Nephron progenitor cell (in vitro differentiated cells): ENCODE measurements at regions not wholly inside any gene's neighbourhood (a gene's known extent, or its start where the extent isn't known, plus 50 kb on each side); places are given as distances from the start of the nearest gene placed in this dataset.

Source experiments
- DNase-seq: peaks from one replicate; pipeline ENCODE4 v3.0.0; 2021
- H3K27ac Mint-ChIP-seq: 2 replicates; pipeline ENCODE4 v1.8.0; 2021; ENCODE audit warnings: mild to moderate bottlenecking, moderate library complexity, mixed read lengths
- H3K27me3 Mint-ChIP-seq: 2 replicates; pipeline ENCODE4 v1.8.0; 2021; ENCODE audit warnings: mild to moderate bottlenecking, low read depth, mixed read lengths; ENCODE audit not compliant: poor library complexity
- H3K36me3 Mint-ChIP-seq: 2 replicates; pipeline ENCODE4 v1.8.0; 2021; ENCODE audit warnings: low read depth, mixed read lengths
- H3K4me1 Mint-ChIP-seq: 2 replicates; pipeline ENCODE4 v1.8.0; 2021; ENCODE audit warnings: mixed read lengths
- H3K4me3 Mint-ChIP-seq: 2 replicates; pipeline ENCODE4 v1.8.0; 2021; ENCODE audit warnings: mild to moderate bottlenecking, moderate library complexity, mixed read lengths
- H3K9me3 Mint-ChIP-seq: 2 replicates; pipeline ENCODE4 v1.8.0; 2021; ENCODE audit warnings: mild to moderate bottlenecking, moderate library complexity, mixed read lengths
- TF ChIP-seq, protein P1 (sequence below): fragments of 200-600 bp; sonication (generic); IDR thresholded peaks from 2 replicates; pipeline ENCODE4 v1.5.0; 2021; ENCODE audit warnings: antibody characterized with exemption

DNA sequence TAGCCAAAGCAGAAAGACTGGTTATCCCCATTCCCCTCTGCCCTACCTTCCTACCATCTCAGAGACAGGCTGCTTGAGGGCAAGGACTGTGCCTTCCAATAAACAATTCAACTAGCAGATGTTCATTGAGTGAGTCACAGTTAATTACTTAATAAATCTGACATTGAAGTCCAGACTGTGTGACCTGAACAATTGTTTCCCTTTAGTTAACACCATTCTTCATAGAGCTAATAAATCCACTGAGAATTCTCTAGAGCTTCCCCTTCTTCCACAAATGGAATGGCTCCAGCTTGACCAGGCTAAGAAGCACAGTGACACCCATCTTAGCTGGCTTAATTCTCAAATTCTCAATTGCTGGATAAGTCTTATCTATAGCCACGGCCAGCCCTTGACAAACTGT is 61.9 kb upstream of the GJA5 start:
- peaks cover 3% of the 10 kb centered on the region for H3K27me3 Mint-ChIP-seq

DNA sequence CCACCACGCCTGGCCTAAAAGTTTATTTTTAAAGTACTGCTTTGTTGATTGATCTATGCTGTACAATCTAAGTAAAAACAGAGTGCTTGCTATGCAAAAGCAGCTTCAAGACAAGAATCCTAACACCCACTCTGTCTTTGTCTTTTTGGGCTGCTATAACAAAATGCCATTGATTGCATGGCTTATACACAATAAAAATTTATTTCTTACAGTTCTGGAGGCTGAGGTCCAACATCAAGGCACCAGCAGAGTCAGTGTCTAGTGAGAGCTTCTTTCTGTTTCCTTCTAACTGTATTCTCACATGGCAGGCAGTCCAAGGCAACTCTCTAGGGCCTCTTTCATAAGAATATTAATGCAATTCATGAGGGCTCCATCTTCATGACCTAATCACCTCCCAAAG is 63.6 kb upstream of the GJA5 start:
- no peak overlapping the region for H3K4me3 Mint-ChIP-seq
- H3K27ac Mint-ChIP-seq, result no peak overlapping the region
- no peak for DNase-seq
- TF ChIP-seq, protein P1, sequence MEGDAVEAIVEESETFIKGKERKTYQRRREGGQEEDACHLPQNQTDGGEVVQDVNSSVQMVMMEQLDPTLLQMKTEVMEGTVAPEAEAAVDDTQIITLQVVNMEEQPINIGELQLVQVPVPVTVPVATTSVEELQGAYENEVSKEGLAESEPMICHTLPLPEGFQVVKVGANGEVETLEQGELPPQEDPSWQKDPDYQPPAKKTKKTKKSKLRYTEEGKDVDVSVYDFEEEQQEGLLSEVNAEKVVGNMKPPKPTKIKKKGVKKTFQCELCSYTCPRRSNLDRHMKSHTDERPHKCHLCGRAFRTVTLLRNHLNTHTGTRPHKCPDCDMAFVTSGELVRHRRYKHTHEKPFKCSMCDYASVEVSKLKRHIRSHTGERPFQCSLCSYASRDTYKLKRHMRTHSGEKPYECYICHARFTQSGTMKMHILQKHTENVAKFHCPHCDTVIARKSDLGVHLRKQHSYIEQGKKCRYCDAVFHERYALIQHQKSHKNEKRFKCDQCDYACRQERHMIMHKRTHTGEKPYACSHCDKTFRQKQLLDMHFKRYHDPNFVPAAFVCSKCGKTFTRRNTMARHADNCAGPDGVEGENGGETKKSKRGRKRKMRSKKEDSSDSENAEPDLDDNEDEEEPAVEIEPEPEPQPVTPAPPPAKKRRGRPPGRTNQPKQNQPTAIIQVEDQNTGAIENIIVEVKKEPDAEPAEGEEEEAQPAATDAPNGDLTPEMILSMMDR, result no peak
- H3K27me3 Mint-ChIP-seq, result peaks cover 3% of the 10 kb centered on the region
- no peaks in the 10 kb centered on the region for H3K36me3 Mint-ChIP-seq
- peaks cover 16% of the 10 kb centered on the region for H3K9me3 Mint-ChIP-seq
- peaks cover 5% of the 10 kb centered on the region for H3K4me1 Mint-ChIP-seq

More for the DNA sequence above, 61.9 kb upstream of the GJA5 start:
- no peak overlapping the region for H3K27ac Mint-ChIP-seq
- DNase-seq, result no peak
- peaks cover 5% of the 10 kb centered on the region for H3K4me1 Mint-ChIP-seq
- TF ChIP-seq, protein P1, result no peak
- H3K9me3 Mint-ChIP-seq, result peaks cover 2% of the 10 kb centered on the region
- no peaks in the 10 kb centered on the region for H3K36me3 Mint-ChIP-seq
- no peak overlapping the region for H3K4me3 Mint-ChIP-seq

DNA sequence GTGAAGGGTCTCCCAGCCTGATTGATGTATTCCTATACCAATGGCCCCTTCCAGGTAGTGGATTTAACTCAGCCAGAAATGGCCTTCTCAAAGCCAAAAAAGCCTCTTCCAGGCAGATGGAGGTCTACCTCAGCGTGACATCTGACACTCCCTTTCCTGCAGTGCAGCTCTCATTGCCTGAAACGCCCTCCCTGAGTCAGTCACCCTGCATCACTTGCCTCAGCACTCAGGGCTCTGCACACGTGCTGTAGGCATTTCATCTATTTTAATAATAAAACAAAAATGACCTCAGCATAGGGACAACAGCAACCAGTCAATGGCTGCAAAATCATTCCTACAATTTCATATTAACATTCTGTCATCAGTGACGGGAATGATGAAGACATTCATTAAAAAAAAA is 64.4 kb upstream of the GJA5 start:
- Mint-ChIP-seq H3K4me3 (no peak overlapping the region), H3K4me1 (peaks cover 5% of the 10 kb centered on the region), H3K36me3 (no peaks in the 10 kb centered on the region), H3K9me3 (peaks cover 24% of the 10 kb centered on the region), H3K27ac (no peak overlapping the region), H3K27me3 (peaks cover 3% of the 10 kb centered on the region)
- TF ChIP-seq, protein P1, result no peak
- DNase-seq, result no peak

DNA sequence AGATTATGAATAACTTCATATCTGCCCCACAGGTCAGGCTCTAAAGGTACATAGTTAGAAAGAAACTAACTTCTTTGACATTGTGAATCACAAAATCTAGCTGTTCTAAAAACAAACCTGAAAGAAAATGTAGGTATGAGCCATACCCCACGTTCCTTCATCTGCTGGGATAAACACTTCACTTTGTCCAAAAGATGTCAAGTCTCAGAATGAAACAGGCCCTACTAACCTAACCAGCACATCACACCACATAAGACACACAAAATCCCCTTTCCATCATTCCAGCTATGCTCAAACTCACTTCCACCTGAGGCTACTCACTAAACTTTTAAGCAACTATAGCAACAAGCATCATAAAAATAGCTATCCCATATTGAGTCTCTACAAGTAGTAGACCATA is 65.2 kb upstream of the GJA5 start:
- Mint-ChIP-seq H3K36me3 (no peaks in the 10 kb centered on the region), H3K4me1 (peaks cover 5% of the 10 kb centered on the region)
- TF ChIP-seq, protein P1, result no peak

DNA sequence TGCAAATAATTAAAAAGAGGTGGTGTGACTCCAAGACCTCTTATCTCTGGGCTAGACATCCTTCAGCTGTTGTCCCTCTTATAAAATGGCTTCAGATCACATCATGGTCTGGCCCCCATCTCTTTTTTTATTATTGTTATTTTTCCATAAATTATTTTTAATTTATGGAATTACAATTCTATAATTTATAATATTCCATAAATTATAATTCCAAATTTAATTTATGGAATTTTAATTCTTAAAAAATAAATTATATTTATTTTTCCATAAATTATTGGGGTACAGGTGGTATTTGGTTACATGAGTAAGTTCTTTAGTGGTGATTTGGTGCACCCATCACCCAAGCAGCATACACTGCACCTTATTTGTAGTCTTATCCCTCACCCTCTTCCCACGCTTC is 65.9 kb upstream of the GJA5 start:
- H3K4me1 Mint-ChIP-seq, result peaks cover 5% of the 10 kb centered on the region

More for the DNA sequence above, 65.2 kb upstream of the GJA5 start:
- Mint-ChIP-seq H3K27ac (no peak overlapping the region), H3K9me3 (peaks cover 28% of the 10 kb centered on the region), H3K4me3 (no peak overlapping the region), H3K27me3 (peaks cover 3% of the 10 kb centered on the region)
- no peak for DNase-seq

More for the DNA sequence above, 65.9 kb upstream of the GJA5 start:
- no peaks in the 10 kb centered on the region for H3K36me3 Mint-ChIP-seq
- TF ChIP-seq, protein P1, result no peak
- H3K27me3 Mint-ChIP-seq, result peaks cover 3% of the 10 kb centered on the region
- H3K27ac Mint-ChIP-seq, result no peak overlapping the region
- H3K9me3 Mint-ChIP-seq, result peaks cover 33% of the 10 kb centered on the region
- no peak for DNase-seq
- no peak overlapping the region for H3K4me3 Mint-ChIP-seq
